ENCODE measurements at regions not wholly inside any gene's neighbourhood (a gene's known extent, or its start where the extent isn't known, plus 50 kb on each side); places are given as distances from the start of the nearest gene placed in this dataset.
"Not testable (repeated sequence)": the region's sequence is repeated elsewhere in the genome, so short reads cannot be mapped to it uniquely, and the experiment has no call there.

GRCh38 chr6:165767228-165767627, 104.2 kb upstream of the PDE10A start:
- TF ChIP-seq CTCF (IDR thresholded peaks at IDR 0.05; ENCODE audit: insufficient read depth, low read depth, low read length) = no peak
- H3K4me3 ChIP-seq (ENCODE audit: low read depth, low read length) = no peak overlapping the region
- DNase-seq (ENCODE audit: low read depth) = peak; percentile 12

GRCh38 chr6:165766457-165766856, 103.4 kb upstream of the PDE10A start:
- DNase-seq (ENCODE audit: low read depth) = peak; percentile 36

GRCh38 chr6:165766026-165766425, 103.0 kb upstream of the PDE10A start:
- TF ChIP-seq CTCF (IDR thresholded peaks at IDR 0.05; ENCODE audit: insufficient read depth, low read depth, low read length) = no peak
- H3K4me3 ChIP-seq (ENCODE audit: low read depth, low read length) = no peak overlapping the region
- DNase-seq (ENCODE audit: low read depth) = no peak

More at GRCh38 chr6:165766457-165766856, 103.4 kb upstream of the PDE10A start:
- no peak for TF ChIP-seq CTCF (IDR thresholded peaks at IDR 0.05; ENCODE audit: insufficient read depth, low read depth, low read length)
- no peak overlapping the region for H3K4me3 ChIP-seq (ENCODE audit: low read depth, low read length)

GRCh38 chr6:165765256-165765655, 102.2 kb upstream of the PDE10A start:
- H3K4me3 ChIP-seq (ENCODE audit: low read depth, low read length); DNase-seq (ENCODE audit: low read depth): not testable (repeated sequence)

- no peak overlapping the region for H3K4me3 ChIP-seq (ENCODE audit: low read depth, low read length)
- TF ChIP-seq CTCF (IDR thresholded peaks at IDR 0.05; ENCODE audit: insufficient read depth, low read depth, low read length) = no peak
- DNase-seq (ENCODE audit: low read depth) = no peak
These were observed 99.8 kb upstream of the PDE10A start for GRCh38 chr6:165762876-165763275.

GRCh38 chr6:165762125-165762524, 99.1 kb upstream of the PDE10A start:
- H3K4me3 ChIP-seq (ENCODE audit: low read depth, low read length) = no peak overlapping the region
- no peak for TF ChIP-seq CTCF (IDR thresholded peaks at IDR 0.05; ENCODE audit: insufficient read depth, low read depth, low read length)
- no peak for DNase-seq (ENCODE audit: low read depth)

- no peak overlapping the region for H3K4me3 ChIP-seq (ENCODE audit: low read depth, low read length)
- TF ChIP-seq CTCF (IDR thresholded peaks at IDR 0.05; ENCODE audit: insufficient read depth, low read depth, low read length) = no peak
- DNase-seq (ENCODE audit: low read depth) = no peak
These were observed 97.8 kb upstream of the PDE10A start for GRCh38 chr6:165760803-165761185.

Measured in fibroblast of villous mesenchyme (primary cell).